GM19023 (cell line): ENCODE measurements at regions not wholly inside any gene's neighbourhood (a gene's known extent, or its start where the extent isn't known, plus 50 kb on each side); places are given as distances from the start of the nearest gene placed in this dataset.

Experiments
- ATAC-seq: cut with Tn5 transposase; IDR thresholded peaks from one replicate; pipeline ENCODE4 v1.9.1; 2021; ENCODE audit warnings: mild to moderate bottlenecking, moderate library complexity; ENCODE audit not compliant: unreplicated experiment

DNA sequence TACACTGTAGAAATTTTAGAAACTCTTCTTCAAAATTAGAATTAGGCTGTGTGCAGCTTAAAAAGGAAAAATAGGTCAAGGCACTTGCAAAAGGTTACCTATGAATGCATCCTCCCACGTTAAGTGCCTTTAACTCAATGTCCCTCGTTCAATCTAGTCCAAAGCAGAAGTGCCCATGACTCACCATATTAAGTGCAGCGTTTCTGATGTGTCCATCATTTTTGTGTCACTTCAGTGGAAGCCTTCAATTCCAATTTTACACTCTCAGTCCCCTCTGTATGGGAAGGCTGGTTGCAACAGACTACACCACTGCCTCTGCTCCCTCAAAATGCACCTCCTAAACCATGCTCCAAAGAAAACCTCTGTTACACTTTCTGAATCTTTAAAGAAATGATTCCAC, 53.4 kb downstream of the FOXB1 start:
- no peak for ATAC-seq

DNA sequence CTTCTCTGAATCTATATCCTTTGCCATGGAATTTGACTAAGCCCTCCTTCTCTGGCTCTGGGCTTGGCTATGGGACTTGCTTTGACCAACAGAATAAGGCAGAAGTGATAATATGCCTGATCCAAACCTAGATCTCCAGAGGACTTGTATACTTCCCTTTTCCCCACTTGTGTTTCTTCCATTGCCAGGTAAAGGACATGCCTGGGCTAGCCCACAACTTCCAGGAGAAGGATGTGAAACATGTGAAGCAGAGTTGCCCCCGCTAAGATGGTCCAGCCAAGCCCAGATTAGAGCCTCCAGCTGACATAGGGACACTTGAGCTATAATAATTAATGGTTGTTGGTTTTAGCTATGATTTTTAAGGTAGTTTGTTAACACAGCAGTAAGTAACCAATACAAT, 55.1 kb downstream of the FOXB1 start:
- no peak for ATAC-seq

DNA sequence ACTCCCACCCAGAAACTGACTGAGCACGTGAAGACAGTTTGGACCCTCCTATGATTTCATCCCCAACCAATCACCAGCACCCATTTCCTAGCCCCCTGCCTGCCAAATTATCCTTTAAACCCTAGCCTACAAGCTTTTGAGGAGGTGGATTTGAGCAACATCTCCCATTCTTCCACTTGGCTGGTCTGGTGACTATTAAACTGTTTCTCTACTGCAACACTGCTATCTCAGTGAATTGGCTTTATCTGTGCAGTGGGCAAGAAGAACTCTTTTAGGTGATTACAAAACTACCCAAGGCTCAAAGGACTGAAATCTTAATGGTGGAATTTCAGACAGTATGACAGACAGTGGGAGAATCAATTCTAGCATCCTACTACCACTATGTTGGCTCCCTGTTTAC, 57.6 kb downstream of the FOXB1 start:
- ATAC-seq, result no peak

DNA sequence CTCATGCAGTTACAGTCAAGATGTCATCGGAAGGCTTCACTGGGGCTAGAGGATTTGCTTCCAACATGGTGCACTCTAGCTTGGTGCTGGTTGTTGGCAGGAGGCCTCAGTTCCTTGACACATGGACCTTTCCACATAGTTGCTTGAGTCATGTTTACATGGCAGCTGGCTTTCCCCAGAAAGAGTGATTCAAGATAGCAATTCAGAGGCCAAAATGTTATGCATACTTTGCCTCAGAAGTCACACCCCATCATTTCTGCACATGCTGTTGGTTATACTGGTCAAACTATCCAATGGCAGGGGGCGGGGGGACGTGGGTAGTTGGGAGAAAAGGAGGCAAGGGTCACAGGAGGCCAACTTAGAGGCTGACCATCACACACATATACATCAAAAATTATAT, 58.7 kb downstream of the FOXB1 start:
- no peak for ATAC-seq

DNA sequence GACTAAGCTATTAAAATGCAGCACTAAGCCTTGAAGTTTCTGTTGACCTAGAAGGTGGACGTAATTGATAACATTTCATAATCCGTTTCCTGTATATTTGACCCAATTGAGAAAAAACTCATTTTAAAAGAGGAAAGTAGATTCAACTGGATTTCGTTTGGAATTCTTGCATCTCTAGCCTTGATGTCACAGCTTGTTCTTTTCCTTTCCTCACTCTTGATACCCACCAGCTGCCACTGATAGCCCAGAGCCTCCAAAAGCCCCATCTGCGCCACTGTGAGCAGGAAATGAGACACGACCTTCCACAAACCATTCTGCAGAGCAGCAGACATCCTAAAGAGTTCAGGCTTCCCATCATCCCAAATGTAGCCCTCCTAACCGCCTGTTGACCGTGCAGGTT, 61.8 kb downstream of the FOXB1 start:
- ATAC-seq, result no peak

DNA sequence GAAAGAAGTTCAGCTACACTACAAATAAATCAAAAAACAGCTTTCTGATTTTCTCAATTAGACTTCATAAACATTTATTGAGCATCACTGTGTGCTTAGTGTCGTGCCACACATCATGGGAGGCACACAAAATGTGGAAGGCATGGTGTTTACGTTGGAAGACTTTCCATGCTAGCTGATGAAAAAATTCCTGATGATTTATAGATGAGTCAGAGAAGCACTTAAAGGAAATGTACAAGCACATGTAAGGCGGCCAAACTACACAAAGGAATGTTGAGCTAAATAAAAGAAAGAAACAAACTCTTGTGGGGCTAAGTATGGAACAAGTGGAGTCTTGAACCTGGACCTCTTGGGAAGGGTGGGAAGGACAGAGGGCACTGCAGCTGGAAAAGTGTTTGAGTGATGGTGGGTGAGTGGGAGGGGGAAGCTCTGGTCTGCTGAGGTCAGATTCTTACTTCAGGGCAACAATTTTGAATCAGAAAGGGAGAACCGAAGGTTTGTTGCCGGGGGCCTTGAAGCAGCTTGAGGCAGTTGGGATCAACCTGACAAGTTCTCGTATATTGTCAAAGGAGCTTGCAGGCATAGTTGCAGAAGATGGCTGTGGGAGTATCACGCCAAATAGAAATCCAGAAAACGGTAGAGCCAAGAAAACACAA, 66.9 kb downstream of the FOXB1 start:
- no peak for ATAC-seq

DNA sequence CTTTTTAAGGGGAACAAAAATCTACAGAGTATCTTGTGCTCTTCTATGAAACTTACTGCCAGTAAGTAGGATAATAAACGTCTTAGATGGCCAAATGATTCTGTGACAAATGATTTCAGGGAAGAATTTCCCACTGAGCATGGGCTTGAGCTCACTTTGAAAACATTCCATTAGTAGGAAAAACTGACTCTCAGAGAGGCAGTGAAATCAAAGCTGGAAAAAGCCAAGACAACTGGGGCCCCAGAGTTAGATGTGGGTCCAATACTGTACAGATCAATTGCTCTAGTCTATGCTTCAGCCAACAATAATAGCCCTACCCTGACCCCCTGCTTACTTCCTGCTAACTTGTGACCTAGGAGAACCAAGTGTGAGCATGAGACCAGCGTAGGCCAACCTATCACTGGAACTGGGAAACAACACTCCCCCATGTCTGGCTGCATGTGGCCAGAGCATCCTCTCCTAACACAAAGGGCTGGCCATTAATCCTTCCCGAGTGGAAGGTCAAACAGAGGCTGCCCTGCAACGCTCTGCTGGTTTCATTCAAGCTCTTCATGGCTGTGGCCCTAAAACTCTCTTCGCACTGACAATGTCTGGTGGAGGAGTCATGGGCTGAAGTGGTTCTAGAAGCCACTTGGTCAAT, 68.8 kb downstream of the FOXB1 start:
- no peak for ATAC-seq

DNA sequence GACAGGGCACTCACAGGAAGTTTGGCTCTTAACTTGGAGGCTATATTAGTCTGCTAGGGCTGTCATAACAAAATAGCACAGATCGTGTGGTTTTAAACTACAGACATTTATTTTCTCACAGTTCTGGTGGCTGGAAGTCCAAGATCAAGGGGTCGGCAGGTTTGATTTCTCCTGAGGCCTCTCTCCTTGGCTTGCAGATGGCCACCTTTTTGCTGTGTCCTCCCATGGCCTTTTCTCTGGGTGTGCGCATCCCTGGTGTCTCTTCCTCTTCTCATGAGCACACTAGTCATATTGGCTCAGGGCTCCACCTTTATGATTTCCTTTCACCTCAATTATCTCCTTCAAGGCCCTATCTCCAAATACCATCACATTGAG, 69.3 kb downstream of the FOXB1 start:
- ATAC-seq, result no peak

DNA sequence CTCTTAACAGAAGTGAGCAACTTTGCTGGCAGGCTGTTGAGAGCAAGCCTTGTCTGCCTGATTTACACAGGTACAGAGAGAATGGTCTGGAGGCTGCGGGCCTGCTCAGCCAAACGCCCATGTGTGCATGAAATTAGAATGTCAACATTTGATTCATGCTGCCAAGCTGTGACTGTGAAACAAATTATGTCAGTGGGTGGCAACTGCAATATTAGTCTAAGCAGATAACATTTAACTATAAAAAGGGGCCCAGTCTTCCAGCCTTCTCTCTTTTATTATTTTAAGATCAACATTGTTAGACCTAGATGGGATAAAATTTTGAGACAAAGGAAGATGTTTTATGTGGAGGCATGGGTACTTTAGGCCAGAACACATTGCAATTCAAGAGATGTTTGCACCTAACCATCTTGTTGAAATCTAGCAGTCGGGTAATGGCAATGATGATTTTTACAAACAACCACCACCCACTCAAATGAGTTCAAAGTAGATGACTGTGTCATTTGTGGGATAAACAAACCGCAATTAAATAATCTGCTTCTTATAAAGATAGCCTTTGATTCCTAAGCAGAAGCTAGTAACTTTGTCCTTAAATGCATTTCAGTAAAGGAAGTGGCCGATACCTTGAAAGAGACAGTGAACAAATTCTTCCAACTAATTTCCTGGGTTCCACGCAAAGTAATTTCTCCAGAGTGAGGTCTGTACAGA, 70.2 kb downstream of the FOXB1 start:
- ATAC-seq, result no peak

DNA sequence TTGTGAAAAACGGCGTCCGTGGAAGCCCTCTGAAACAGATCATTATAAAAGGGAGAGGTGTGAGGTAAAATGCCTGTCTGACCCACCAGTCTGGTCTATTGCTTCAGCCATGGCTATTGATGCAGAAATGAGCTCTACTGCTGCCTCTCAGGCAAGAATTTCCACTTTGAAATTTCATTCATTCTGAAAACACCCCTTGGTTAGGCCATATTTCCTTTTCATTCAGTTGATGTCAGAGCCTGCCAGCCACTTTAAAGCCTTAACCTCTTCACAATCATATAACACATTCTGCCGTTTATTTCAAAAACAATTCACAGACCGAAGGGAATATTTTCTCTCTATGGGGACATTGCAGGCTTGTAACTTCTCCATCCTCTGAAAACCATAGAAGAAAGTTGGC, 71.9 kb downstream of the FOXB1 start:
- no peak for ATAC-seq

DNA sequence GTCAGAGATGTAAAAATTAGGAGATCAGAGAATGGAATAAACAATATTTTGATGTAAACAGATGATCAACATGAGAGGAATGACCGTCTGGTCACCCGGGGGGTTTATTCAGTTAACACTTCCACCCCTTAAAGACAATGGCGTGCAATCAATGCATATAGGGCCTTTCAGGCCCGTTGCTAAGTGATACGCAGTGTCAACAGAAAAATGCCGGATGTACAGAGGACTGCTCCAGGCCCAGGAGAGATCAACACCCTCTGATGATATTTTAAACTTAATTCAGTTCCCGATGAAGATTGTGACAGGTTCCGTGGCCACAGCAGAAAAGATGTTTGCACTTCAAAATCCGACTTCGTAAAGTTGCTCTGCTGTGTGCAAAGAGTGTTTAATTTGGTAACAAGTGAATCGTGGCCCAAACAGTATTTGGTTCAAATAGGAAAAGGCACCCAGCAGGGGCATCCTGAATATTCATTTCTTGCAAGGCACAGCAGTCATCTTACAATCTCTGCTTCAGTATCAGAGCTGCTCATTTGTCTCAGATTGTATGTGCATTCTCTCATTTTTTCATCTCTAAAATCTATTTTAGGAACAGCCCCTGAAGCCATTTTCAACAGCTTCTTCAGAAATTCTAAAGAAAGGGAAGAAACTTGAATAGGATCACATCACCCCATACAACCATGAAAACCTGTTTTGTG, 72.6 kb downstream of the FOXB1 start:
- no peak for ATAC-seq

DNA sequence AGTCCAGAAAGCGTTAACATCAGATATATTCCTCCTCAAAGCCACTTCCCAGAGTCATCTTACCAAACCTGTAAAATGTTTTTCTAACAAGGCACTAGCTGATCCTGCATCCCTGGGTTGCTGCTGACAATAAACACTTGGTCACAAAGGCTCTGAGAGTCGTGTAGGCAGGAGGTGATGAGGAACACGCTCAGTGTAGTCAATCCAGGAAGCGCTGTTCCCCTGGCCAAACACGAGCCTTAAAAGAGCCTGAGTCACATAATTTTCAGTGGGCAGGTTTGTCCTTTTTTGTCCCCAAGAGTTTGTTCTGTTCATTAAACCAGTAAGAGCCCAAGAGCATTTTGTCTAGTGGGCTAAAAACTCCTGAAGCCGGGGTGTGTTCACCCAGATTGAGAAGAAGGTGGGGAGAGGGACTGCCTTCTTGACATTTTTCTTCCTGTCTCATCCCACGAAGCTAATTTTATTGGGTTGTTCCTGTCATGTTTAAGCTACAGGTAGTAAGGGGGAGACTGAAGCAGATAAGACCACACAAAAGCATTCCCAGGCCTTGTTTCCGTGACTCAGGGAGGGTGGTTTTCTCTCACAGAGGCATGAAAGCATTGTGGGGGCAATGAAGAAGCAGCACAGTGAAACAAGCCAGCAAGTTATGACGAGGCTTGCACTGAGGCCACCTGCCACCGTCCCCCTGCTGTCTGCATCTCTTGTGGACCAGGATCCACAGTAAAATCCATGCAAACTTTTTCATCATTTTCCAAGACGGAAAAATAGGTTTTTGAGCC, 73.7 kb downstream of the FOXB1 start:
- ATAC-seq, result no peak

DNA sequence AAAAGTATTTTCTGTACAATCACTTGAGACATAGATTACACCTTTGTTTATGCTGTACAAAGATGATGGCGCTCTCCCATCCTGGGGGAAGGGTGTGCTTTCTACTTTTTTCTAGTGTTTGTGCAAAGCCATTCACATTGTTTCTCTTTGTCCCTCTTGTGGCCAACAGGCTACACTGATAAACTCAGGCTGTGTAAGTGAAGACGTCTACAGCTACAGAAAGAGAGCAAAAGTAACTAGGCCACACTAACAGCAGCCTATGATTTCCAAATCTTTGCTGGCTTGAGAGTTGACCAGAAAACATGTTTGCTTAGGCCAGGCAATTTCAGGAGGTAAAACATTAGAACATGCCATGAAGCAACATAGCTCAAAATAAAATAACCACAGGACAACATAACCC, 75.1 kb downstream of the FOXB1 start:
- no peak for ATAC-seq

DNA sequence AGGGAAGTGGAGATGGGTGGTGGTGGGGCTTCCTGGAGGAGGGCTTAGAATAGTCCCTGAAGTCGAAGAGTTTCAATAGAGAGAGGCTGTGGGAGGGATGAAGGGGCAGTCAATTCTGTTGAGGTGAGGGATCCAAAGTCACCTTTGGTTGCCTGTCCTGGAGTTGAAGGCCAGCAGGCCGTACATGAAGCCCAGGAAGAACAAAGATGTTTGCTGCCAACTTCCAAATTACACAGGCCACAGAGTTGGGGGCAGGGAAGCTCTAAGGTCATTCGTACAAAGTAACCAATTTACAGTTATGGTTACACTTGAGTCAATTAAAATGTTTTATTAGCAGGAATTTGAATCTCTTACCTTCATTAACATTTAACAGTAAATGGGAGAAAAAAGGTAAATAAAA, 77.9 kb downstream of the FOXB1 start:
- no peak for ATAC-seq

DNA sequence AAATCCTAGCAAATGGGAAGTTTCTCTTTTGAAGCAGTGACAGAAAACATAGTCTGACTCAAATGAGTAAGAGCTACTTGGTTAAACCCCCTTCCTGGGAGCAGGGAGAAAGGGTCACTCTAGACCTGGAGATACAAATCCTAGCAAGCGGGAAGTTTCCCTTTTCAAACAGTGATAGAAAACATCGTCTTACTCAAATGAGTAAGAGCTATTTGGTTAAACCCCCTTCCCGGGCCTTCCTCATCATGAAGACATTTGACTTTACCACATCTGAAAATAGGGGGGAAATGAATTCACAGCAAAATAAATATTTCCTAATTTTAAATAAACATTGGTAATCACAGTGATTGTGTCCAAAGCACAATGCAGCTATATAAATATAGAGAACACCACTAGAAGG, 79.2 kb downstream of the FOXB1 start:
- ATAC-seq, result no peak

DNA sequence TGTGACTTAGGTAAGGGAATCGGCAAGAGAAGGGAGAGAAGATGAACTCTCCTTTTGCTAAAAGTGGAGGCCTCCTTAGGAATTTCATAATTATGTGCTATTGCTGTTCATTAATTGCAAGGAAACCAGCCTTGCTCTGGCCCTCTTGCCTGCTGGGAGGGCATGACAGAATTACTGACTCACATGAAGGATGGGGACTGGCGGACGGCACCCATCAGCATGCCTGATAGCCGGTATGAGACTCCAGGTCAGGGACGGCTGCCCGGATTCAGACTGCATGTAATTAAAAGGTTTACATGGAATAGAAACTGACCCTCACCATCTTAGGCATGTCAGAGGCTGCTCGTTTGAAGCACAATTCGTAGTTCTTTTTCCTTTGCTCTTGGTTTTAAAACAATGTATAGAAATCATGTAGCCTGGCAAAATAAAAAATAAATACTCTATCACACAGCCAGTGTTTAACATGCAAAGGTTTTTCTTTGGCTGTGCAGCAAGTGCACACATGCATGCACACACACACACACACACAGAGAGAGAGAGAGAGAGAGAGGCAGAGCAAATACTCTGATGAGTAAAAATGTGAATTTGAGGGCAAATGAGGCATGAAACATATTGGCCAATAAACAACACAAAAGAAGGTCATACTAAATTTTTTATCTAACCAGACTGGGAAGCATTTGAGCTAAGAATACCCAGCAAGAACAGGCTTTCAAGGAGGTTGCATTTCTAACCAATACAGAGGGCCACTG, 82.7 kb downstream of the FOXB1 start:
- no peak for ATAC-seq

DNA sequence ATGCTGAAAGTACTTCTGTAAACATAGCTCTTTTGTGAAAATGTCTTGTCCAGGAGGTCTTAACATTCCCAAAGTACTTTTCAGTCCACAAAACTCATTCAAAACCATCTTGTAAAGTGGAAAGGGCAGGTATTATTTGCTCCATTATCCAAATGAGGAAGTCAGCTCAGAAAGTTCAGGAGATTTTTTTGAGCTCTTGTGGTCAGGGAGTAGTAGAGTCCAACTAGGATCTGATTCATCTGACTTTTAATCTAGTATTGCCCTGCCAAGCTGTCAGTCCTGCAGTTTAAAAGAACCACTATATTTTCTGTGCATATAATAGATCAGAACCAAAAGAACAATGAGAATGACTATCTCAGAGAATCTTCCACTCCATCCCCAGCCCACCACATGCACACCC, 83.5 kb downstream of the FOXB1 start:
- no peak for ATAC-seq

DNA sequence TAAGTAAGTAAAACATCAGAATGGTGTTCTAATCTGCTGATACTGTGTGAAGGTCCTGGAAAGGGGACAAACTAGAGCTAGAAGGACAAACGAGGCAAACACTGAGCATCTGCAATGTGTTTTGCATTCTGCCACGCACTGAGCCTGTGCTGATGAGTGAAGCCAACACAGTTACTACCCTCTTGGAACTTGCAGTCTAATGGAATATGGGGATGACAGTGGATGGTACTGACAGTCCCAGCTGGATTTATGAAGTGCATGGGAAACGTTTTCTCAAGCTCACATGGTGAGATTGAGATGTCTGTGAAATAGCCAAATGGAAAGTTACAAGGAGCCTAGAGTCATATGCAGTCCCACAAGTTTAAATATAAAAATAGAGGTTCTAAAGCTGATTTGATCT, 86.6 kb downstream of the FOXB1 start:
- no peak for ATAC-seq

DNA sequence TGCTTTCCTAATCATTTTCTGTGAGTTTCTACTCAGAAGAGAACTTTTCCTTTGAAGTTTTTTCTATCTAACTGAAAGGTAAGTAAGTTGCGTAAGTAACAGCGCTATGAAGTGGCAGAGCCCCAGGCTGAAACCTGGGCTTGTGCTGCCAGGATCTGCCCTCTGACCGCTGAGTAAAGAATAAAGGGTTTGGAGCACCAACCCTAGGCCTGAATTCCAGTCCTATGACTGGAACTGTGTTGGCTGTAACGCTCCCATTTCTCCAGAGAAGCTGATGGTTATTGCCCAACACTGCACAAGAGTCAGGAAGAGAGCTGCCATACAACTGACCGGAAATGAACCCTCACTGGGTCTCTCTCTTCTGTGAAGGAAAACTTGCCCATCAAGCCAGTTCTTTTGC, 87.0 kb downstream of the FOXB1 start:
- ATAC-seq, result no peak

DNA sequence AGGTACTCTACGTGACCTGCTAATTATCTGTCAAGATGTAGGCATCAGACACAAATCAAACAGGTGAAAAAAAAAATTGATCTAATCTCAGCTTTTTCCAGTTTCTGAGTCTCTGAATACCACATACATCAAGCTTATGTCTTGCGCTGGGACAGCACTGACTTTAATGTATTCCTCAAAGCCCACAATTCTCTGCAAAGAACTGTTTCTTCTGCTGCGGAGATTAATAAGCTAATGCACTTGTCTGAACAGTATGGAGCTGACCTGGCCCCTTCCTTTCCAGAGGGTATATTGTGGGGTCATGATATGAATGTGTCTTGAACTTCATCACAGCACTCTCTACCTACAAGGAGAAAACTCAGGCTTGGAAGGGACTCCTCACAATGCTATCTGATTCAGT, 87.8 kb downstream of the FOXB1 start:
- no peak for ATAC-seq
